ENCODE measurements at regions not wholly inside any gene's neighbourhood (a gene's known extent, or its start where the extent isn't known, plus 50 kb on each side); places are given as distances from the start of the nearest gene placed in this dataset.
"Not testable (repeated sequence)": the region's sequence is repeated elsewhere in the genome, so short reads cannot be mapped to it uniquely, and the experiment has no call there.

- DNase-seq = no peak
These were observed 133.1 kb downstream of the COPS8 start for GRCh38 chr2:237218756-237219155.

GRCh38 chr2:237219826-237220225 is 134.1 kb downstream of the COPS8 start:
- no peak for DNase-seq

- no peak for DNase-seq
These were observed 135.8 kb downstream of the COPS8 start for GRCh38 chr2:237221443-237221842.

- DNase-seq = no peak
These were observed 136.5 kb downstream of the COPS8 start for GRCh38 chr2:237222178-237222577.

- no peak for DNase-seq
These were observed 136.9 kb downstream of the COPS8 start for GRCh38 chr2:237222601-237223041.

GRCh38 chr2:237223201-237223861 is 137.6 kb downstream of the COPS8 start:
- DNase-seq = no peak

GRCh38 chr2:237227190-237227589 is 141.5 kb downstream of the COPS8 start:
- DNase-seq = no peak

- DNase-seq = no peak
These were observed 142.0 kb downstream of the COPS8 start for GRCh38 chr2:237227592-237228280.

GRCh38 chr2:237228281-237228625 is 142.6 kb downstream of the COPS8 start:
- no peak for DNase-seq

GRCh38 chr2:237229905-237230304 is 144.2 kb downstream of the COPS8 start:
- DNase-seq = no peak

GRCh38 chr2:237230355-237230754 is 144.7 kb downstream of the COPS8 start:
- no peak for DNase-seq

GRCh38 chr2:237231593-237231992 is 145.9 kb downstream of the COPS8 start:
- no peak for DNase-seq

- no peak for DNase-seq
These were observed 146.5 kb downstream of the COPS8 start for GRCh38 chr2:237232166-237232565.

GRCh38 chr2:237234268-237234667 is 148.6 kb downstream of the COPS8 start:
- DNase-seq = no peak

GRCh38 chr2:237235383-237236095 is 149.8 kb downstream of the COPS8 start:
- no peak for DNase-seq

- DNase-seq = no peak
These were observed 150.5 kb downstream of the COPS8 start for GRCh38 chr2:237236188-237236587.

- no peak for DNase-seq
These were observed 152.6 kb downstream of the COPS8 start for GRCh38 chr2:237238249-237238648.

GRCh38 chr2:237240252-237240651 is 154.6 kb downstream of the COPS8 start:
- DNase-seq = no peak

GRCh38 chr2:237240868-237241267 is 155.2 kb downstream of the COPS8 start:
- not testable (repeated sequence) for DNase-seq

GRCh38 chr2:237242091-237242536 is 156.4 kb downstream of the COPS8 start:
- DNase-seq = no peak

- no peak for DNase-seq
These were observed 157.8 kb downstream of the COPS8 start for GRCh38 chr2:237243487-237243886.

GRCh38 chr2:237244178-237244577 is 158.5 kb downstream of the COPS8 start:
- DNase-seq = no peak

- DNase-seq = no peak
These were observed 159.4 kb downstream of the COPS8 start for GRCh38 chr2:237244976-237245646.

Measured in Kasumi-1 (cell line).